NT2/D1 (cell line): ENCODE measurements at regions not wholly inside any gene's neighbourhood (a gene's known extent, or its start where the extent isn't known, plus 50 kb on each side); places are given as distances from the start of the nearest gene placed in this dataset.

Experiments used
- DNase-seq: peaks from one replicate; pipeline ENCODE4 v3.0.0-alpha.2; 2011; ENCODE audit warnings: low read depth, low spot score
- H3K27me3 ChIP-seq: 2 replicates; pipeline ENCODE4 v1.6.0; 2011; ENCODE audit warnings: mild to moderate bottlenecking; ENCODE audit not compliant: insufficient read length, insufficient read depth
- H3K36me3 ChIP-seq: 2 replicates; pipeline ENCODE4 v1.6.1; 2011; ENCODE audit warnings: mild to moderate bottlenecking, low read length, mixed read lengths; ENCODE audit not compliant: insufficient read depth, insufficient read length
- H3K4me1 ChIP-seq: 2 replicates; pipeline ENCODE4 v1.5.1; 2011; ENCODE audit not compliant: insufficient read depth, insufficient read length
- H3K4me3 ChIP-seq: 2 replicates; pipeline ENCODE4 v1.5.1; 2011; ENCODE audit warnings: low read depth; ENCODE audit not compliant: insufficient read length
- H3K9ac ChIP-seq: 2 replicates; pipeline ENCODE4 v1.6.0; 2011; ENCODE audit warnings: low read depth; ENCODE audit not compliant: insufficient read length
- H3K9me3 ChIP-seq: 2 replicates; pipeline ENCODE4 v1.5.1; 2011; ENCODE audit warnings: mild to moderate bottlenecking, low read length; ENCODE audit not compliant: insufficient read depth
- SUZ12 ChIP-seq: IDR thresholded peaks from 2 replicates; pipeline ENCODE4 v1.6.1; 2011; ENCODE audit not compliant: insufficient read length, insufficient read depth; ENCODE audit errors: extremely low read depth
- YY1 ChIP-seq: IDR thresholded peaks from 2 replicates; pipeline ENCODE4 v1.6.1; 2011; ENCODE audit not compliant: insufficient read length, insufficient read depth
- ZNF274 ChIP-seq: IDR thresholded peaks from 2 replicates; pipeline ENCODE4 v1.6.1; 2011; ENCODE audit warnings: mild to moderate bottlenecking, low read depth, low read length

- H3K9ac ChIP-seq = no peak overlapping the region
- H3K9me3 ChIP-seq = no peaks in the 10 kb centered on the region
- no peak for DNase-seq
- no peaks in the 10 kb centered on the region for H3K4me1 ChIP-seq
- no peak overlapping the region for H3K4me3 ChIP-seq
- H3K36me3 ChIP-seq = no peaks in the 10 kb centered on the region
- H3K27me3 ChIP-seq = no peaks in the 10 kb centered on the region
- TF ChIP-seq SUZ12 (no peak), YY1 (no peak), ZNF274 (no peak)
Observed at GRCh38 chr12:65590318-65590717, 234.0 kb upstream of the HMGA2 start.

GRCh38 chr12:65592416-65592815 lies 231.9 kb upstream of the HMGA2 start:
- Histone ChIP-seq H3K4me1 (no peaks in the 10 kb centered on the region), H3K9ac (no peak overlapping the region), H3K27me3 (no peaks in the 10 kb centered on the region), H3K9me3 (no peaks in the 10 kb centered on the region), H3K4me3 (no peak overlapping the region), H3K36me3 (no peaks in the 10 kb centered on the region)
- DNase-seq = no peak
- TF ChIP-seq YY1 (no peak), ZNF274 (no peak), SUZ12 (no peak)

- Histone ChIP-seq H3K36me3 (no peaks in the 10 kb centered on the region), H3K9ac (no peak overlapping the region), H3K4me1 (no peaks in the 10 kb centered on the region), H3K9me3 (no peaks in the 10 kb centered on the region), H3K27me3 (no peaks in the 10 kb centered on the region), H3K4me3 (no peak overlapping the region)
- TF ChIP-seq SUZ12 (no peak), YY1 (no peak), ZNF274 (no peak)
- DNase-seq = no peak
Observed at GRCh38 chr12:65593239-65593701, 231.0 kb upstream of the HMGA2 start.

- Histone ChIP-seq H3K4me1 (no peaks in the 10 kb centered on the region), H3K36me3 (no peaks in the 10 kb centered on the region), H3K9ac (no peak overlapping the region), H3K9me3 (no peaks in the 10 kb centered on the region), H3K27me3 (no peaks in the 10 kb centered on the region), H3K4me3 (no peak overlapping the region)
- no peak for DNase-seq
- no peak for TF ChIP-seq SUZ12
- TF ChIP-seq YY1 = no peak
- no peak for TF ChIP-seq ZNF274
Observed at GRCh38 chr12:65594409-65594808, 229.9 kb upstream of the HMGA2 start.

- H3K4me3 ChIP-seq = no peak overlapping the region
- H3K4me1 ChIP-seq = no peaks in the 10 kb centered on the region
Observed at GRCh38 chr12:65595016-65595560, 229.2 kb upstream of the HMGA2 start.

GRCh38 chr12:65596514-65597091 lies 227.7 kb upstream of the HMGA2 start:
- no peaks in the 10 kb centered on the region for H3K4me1 ChIP-seq

More at GRCh38 chr12:65595016-65595560, 229.2 kb upstream of the HMGA2 start:
- no peaks in the 10 kb centered on the region for H3K36me3 ChIP-seq
- no peak overlapping the region for H3K9ac ChIP-seq
- TF ChIP-seq ZNF274 = no peak
- no peak for TF ChIP-seq SUZ12
- TF ChIP-seq YY1 = no peak
- no peaks in the 10 kb centered on the region for H3K27me3 ChIP-seq
- H3K9me3 ChIP-seq = no peaks in the 10 kb centered on the region
- DNase-seq = no peak

GRCh38 chr12:65597527-65597926 lies 226.8 kb upstream of the HMGA2 start:
- Histone ChIP-seq H3K27me3 (no peaks in the 10 kb centered on the region), H3K36me3 (no peaks in the 10 kb centered on the region), H3K4me3 (no peak overlapping the region), H3K9me3 (no peaks in the 10 kb centered on the region), H3K9ac (no peak overlapping the region), H3K4me1 (no peaks in the 10 kb centered on the region)
- DNase-seq = no peak
- TF ChIP-seq SUZ12 (no peak), YY1 (no peak)

More at GRCh38 chr12:65596514-65597091, 227.7 kb upstream of the HMGA2 start:
- no peak overlapping the region for H3K4me3 ChIP-seq
- H3K9me3 ChIP-seq = no peaks in the 10 kb centered on the region
- H3K36me3 ChIP-seq = no peaks in the 10 kb centered on the region
- DNase-seq = no peak
- TF ChIP-seq SUZ12 (no peak), YY1 (no peak), ZNF274 (no peak)
- no peaks in the 10 kb centered on the region for H3K27me3 ChIP-seq
- H3K9ac ChIP-seq = no peak overlapping the region
